Spleen (tissue), 11 donors: ENCODE measurements at regions not wholly inside any gene's neighbourhood (a gene's known extent, or its start where the extent isn't known, plus 50 kb on each side); places are given as distances from the start of the nearest gene placed in this dataset.
A peak's percentile ranks its signal among the peaks of the same experiment; 100 is the strongest.

ENCODE experiments used
- DNase-seq: peaks from one replicate; pipeline ENCODE4 v3.0.0-alpha.2; 2020
- H3K27ac ChIP-seq, 8 donors: fragments of 200-600 bp; sonication (generic) in 7 of 8; 1 replicate in 4 of 8; 2 replicates in 4 of 8; pipeline versions ENCODE4 v1.5.0 to v1.8.0; 2016 to 2021; ENCODE audit warnings: inconsistent platforms in 4 of 8, mild to moderate bottlenecking in 4 of 8, moderate library complexity in 1 of 8
- H3K27me3 ChIP-seq, 7 donors: fragments of 200-600 bp; sonication (generic) in 6 of 7; replicated peaks in 1 of 7; 1 replicate in 4 of 7; 2 replicates in 3 of 7; pipeline versions ENCODE4 v1.5.0 to v1.8.0; 2016 to 2021; ENCODE audit warnings: inconsistent platforms in 3 of 7, mild to moderate bottlenecking in 1 of 7
- H3K36me3 ChIP-seq, 6 donors: fragments of 200-600 bp; sonication (generic) in 5 of 6; 1 replicate in 4 of 6; 2 replicates in 2 of 6; pipeline versions ENCODE4 v1.5.0 to v1.8.0; 2016 to 2021; ENCODE audit warnings: inconsistent platforms in 2 of 6
- H3K4me1 ChIP-seq, 6 donors: fragments of 200-600 bp; sonication (generic) in 5 of 6; 1 replicate in 3 of 6; 2 replicates in 3 of 6; pipeline versions ENCODE4 v1.5.0 to v1.8.0; 2016 to 2021; ENCODE audit warnings: inconsistent platforms in 3 of 6
- H3K4me3 ChIP-seq, 8 donors: fragments of 200-600 bp; sonication (generic) in 7 of 8; 1 replicate in 4 of 8; 2 replicates in 4 of 8; pipeline versions ENCODE4 v1.5.0 to v1.8.0; 2016 to 2021; ENCODE audit warnings: inconsistent platforms in 4 of 8, mild to moderate bottlenecking in 4 of 8, moderate library complexity in 2 of 8
- H3K9me3 ChIP-seq, 8 donors: fragments of 200-600 bp; sonication (generic) in 7 of 8; 1 replicate in 4 of 8; 2 replicates in 4 of 8; pipeline versions ENCODE4 v1.5.0 to v1.8.0; 2016 to 2021; ENCODE audit warnings: inconsistent platforms in 4 of 8
- POLR2A ChIP-seq, 3 donors: fragments of 450-650 bp; IDR thresholded peaks; one replicate each; pipeline ENCODE4 v1.5.1; 2017; ENCODE audit warnings: antibody characterized with exemption in 3 of 3, mild to moderate bottlenecking in 1 of 3
- POLR2AphosphoS5 ChIP-seq, 3 donors: sonication (generic); formaldehyde crosslinking; IDR thresholded peaks; one replicate each; pipeline ENCODE4 v1.5.1; 2017; ENCODE audit warnings: antibody characterized with exemption in 3 of 3
- WGBS, 5 donors: extraction: QIAGEN DNeasy Blood & Tissue Kit in 3 of 5; methylation state at CpG; one replicate each; pipeline versions ENCODE4 v1.1.5 to v1.1.7; 2013 to 2018; 5-methylcytosine and 5-hydroxymethylcytosine counted together
- intact Hi-C: fragments of 100-400 bp; cut with DNase I; formaldehyde crosslinking; loops from one replicate; pipeline ENCODE4 v1.15.0; 2023; ENCODE audit warnings: low total_unique reads
- TF ChIP-seq, protein P1 (sequence below), 11 experiments: fragments of 200-600 bp in 7 of 11; fragments of 450-650 bp in 4 of 11; sonication (generic) in 4 of 11; IDR thresholded peaks in 8 of 11; conservative IDR thresholded peaks in 3 of 11; 1 replicate in 7 of 11; 2 replicates in 4 of 11; pipeline versions ENCODE4 v1.4.0 to v1.8.0; 2016 to 2021; ENCODE audit warnings: antibody characterized with exemption in 11 of 11, inconsistent platforms in 4 of 11, mild to moderate bottlenecking in 1 of 11
- donor health status: healthy with polysubstance abuse.
- donor health status: DM: no; HTN: no; CAD: no; lungs with moderate emphysema.
- donor health status: DM: no; HTN: no; CAD: no.
- donor health status: Bipolar disorder and iron deficiency.
- donor health status: healthy.
- donor health status: DM: no; HTN: no; CAD: no.
- donor health status: DM: yes; HTN: yes; CAD: no.

DNA sequence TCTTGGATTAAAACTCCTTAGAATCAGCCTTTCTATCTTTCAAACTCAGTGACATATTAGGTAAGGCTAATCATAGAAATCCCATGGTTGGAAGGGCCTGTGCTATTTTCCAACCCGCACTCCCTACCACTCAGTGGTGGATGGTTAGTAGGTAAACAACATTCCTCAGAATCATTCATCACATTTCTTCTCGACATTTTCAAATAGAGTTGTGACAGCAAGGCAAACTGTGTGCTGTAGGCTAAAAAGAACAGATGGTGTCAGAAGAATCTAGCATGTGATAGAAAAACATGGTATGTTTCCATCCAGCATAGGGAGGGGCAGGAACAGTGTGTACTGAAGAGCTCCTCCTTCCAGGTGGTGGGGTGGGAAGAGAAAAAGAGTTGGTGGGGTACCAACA lies 227.3 kb upstream of the NMUR2 start:
- DNase-seq = no peak
- H3K27ac ChIP-seq = peak overlapping the region in 1 of 8 donors; percentile 46
- WGBS, 5 donors = 70 to 85% (median 83%) methylated on average over 2 of the region's 2 CpGs
- intact Hi-C loops = no loop called here
- TF ChIP-seq, protein P1, sequence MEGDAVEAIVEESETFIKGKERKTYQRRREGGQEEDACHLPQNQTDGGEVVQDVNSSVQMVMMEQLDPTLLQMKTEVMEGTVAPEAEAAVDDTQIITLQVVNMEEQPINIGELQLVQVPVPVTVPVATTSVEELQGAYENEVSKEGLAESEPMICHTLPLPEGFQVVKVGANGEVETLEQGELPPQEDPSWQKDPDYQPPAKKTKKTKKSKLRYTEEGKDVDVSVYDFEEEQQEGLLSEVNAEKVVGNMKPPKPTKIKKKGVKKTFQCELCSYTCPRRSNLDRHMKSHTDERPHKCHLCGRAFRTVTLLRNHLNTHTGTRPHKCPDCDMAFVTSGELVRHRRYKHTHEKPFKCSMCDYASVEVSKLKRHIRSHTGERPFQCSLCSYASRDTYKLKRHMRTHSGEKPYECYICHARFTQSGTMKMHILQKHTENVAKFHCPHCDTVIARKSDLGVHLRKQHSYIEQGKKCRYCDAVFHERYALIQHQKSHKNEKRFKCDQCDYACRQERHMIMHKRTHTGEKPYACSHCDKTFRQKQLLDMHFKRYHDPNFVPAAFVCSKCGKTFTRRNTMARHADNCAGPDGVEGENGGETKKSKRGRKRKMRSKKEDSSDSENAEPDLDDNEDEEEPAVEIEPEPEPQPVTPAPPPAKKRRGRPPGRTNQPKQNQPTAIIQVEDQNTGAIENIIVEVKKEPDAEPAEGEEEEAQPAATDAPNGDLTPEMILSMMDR (IDR thresholded peaks at IDR 0.05 in 8 of 11, conservative IDR thresholded peaks at IDR 0.05 in 3 of 11) = no peak
- no peak for TF ChIP-seq POLR2A (IDR thresholded peaks at IDR 0.05)
- TF ChIP-seq POLR2AphosphoS5 (IDR thresholded peaks at IDR 0.05) = no peak
- H3K36me3 ChIP-seq = no peaks in the 10 kb centered on the region
- H3K27me3 ChIP-seq = no peaks in the 10 kb centered on the region
- H3K9me3 ChIP-seq = no peaks in the 10 kb centered on the region
- peaks cover 0 to 20% (median 7%) of the 10 kb centered on the region in 6 donors for H3K4me1 ChIP-seq
- H3K4me3 ChIP-seq = no peak overlapping the region

DNA sequence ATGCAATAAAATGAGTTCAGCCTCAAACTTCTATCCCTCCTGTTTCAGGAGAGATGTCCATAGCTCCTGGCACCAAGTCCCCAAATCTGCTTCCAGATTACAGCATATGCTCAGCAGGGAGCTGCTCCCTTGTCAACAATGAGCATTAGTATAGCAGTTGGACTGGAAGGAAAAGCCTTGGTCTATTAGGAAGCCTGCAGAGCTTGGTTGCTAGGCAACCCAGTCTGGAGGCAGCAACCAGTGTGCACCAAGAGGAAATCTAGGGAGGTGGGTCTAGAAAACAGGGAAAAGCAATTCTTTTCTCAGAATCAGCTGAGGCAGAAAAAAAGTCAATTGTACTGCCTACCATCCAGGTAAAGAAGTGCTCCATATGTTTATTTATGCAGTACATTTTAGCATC lies 229.5 kb upstream of the NMUR2 start:
- H3K27me3 ChIP-seq = no peaks in the 10 kb centered on the region
- intact Hi-C loops = no loop called here
- no peak for TF ChIP-seq POLR2AphosphoS5 (IDR thresholded peaks at IDR 0.05)
- no peak for TF ChIP-seq POLR2A (IDR thresholded peaks at IDR 0.05)
- TF ChIP-seq, protein P1 (IDR thresholded peaks at IDR 0.05 in 8 of 11, conservative IDR thresholded peaks at IDR 0.05 in 3 of 11) = no peak
- H3K27ac ChIP-seq = no peak overlapping the region
- DNase-seq = no peak
- H3K36me3 ChIP-seq = no peaks in the 10 kb centered on the region
- H3K9me3 ChIP-seq = no peaks in the 10 kb centered on the region
- peaks cover 0 to 20% (median 7%) of the 10 kb centered on the region in 6 donors for H3K4me1 ChIP-seq
- no peak overlapping the region for H3K4me3 ChIP-seq

GRCh38 chr5:152638996-152639552 lies 234.0 kb upstream of the NMUR2 start:
- no peaks in the 10 kb centered on the region for H3K36me3 ChIP-seq
- DNase-seq = no peak
- H3K4me1 ChIP-seq = peaks cover 0 to 9% (median 2%) of the 10 kb centered on the region in 6 donors
- TF ChIP-seq POLR2A (IDR thresholded peaks at IDR 0.05) = no peak
- TF ChIP-seq, protein P1 (IDR thresholded peaks at IDR 0.05 in 8 of 11, conservative IDR thresholded peaks at IDR 0.05 in 3 of 11) = no peak
- TF ChIP-seq POLR2AphosphoS5 (IDR thresholded peaks at IDR 0.05) = no peak
- H3K4me3 ChIP-seq = no peak overlapping the region
- H3K27ac ChIP-seq = no peak overlapping the region
- no peaks in the 10 kb centered on the region for H3K9me3 ChIP-seq
- 69 to 80% (median 72%) methylated on average over 2 of the region's 2 CpGs for WGBS, 5 donors
- H3K27me3 ChIP-seq = no peaks in the 10 kb centered on the region
- intact Hi-C loops = no loop called here

GRCh38 chr5:152641970-152642805 lies 237.1 kb upstream of the NMUR2 start:
- Histone ChIP-seq H3K27ac (no peak overlapping the region), H3K4me1 (no peaks in the 10 kb centered on the region), H3K4me3 (no peak overlapping the region), H3K9me3 (no peaks in the 10 kb centered on the region), H3K36me3 (no peaks in the 10 kb centered on the region), H3K27me3 (no peaks in the 10 kb centered on the region)
- WGBS, 5 donors = 75 to 81% (median 79%) methylated on average over 10 of the region's 10 CpGs
- TF ChIP-seq, protein P1 (IDR thresholded peaks at IDR 0.05 in 8 of 11, conservative IDR thresholded peaks at IDR 0.05 in 3 of 11) = no peak
- TF ChIP-seq POLR2AphosphoS5 (IDR thresholded peaks at IDR 0.05) (no peak), POLR2A (IDR thresholded peaks at IDR 0.05) (no peak)
- DNase-seq = no peak
- intact Hi-C loops = no loop called here
